ENCODE measurements at regions not wholly inside any gene's neighbourhood (a gene's known extent, or its start where the extent isn't known, plus 50 kb on each side); places are given as distances from the start of the nearest gene placed in this dataset.

GRCh38 chr10:106511917-106512316 lies 652.6 kb downstream of the SORCS1 start:
- TF ChIP-seq CTCF (conservative IDR thresholded peaks at IDR 0.05; ENCODE audit: low read depth, low read length) (no peak), POLR2A (IDR thresholded peaks at IDR 0.05; ENCODE audit: low read depth, low read length) (no peak), USF2 (IDR thresholded peaks at IDR 0.05; ENCODE audit: low read depth, low read length) (no peak), BHLHE40 (IDR thresholded peaks at IDR 0.05; ENCODE audit: low read depth, low read length) (no peak), CEBPB (IDR thresholded peaks at IDR 0.05; ENCODE audit: low read depth, low read length) (no peak), MAFK (IDR thresholded peaks at IDR 0.05; ENCODE audit: low read depth, low read length) (no peak)
